GM21723 (cell line): ENCODE measurements at regions not wholly inside any gene's neighbourhood (a gene's known extent, or its start where the extent isn't known, plus 50 kb on each side); places are given as distances from the start of the nearest gene placed in this dataset.
"Not testable (repeated sequence)": the region's sequence is repeated elsewhere in the genome, so short reads cannot be mapped to it uniquely, and the experiment has no call there.

Experiments
- ATAC-seq: cut with Tn5 transposase; IDR thresholded peaks from one replicate; pipeline ENCODE4 v1.9.1; 2021; ENCODE audit warnings: mild to moderate bottlenecking, moderate library complexity; ENCODE audit not compliant: unreplicated experiment

GRCh38 chr15:54779271-54779670 lies 417.5 kb downstream of the RSL24D1 start:
- ATAC-seq = no peak

GRCh38 chr15:54776410-54776809 lies 420.3 kb downstream of the RSL24D1 start:
- ATAC-seq = no peak

- no peak for ATAC-seq
These were observed 424.1 kb downstream of the RSL24D1 start for GRCh38 chr15:54772663-54773062.

GRCh38 chr15:54749461-54749860 lies 447.3 kb downstream of the RSL24D1 start:
- ATAC-seq = not testable (repeated sequence)

- no peak for ATAC-seq
These were observed 474.3 kb downstream of the RSL24D1 start for GRCh38 chr15:54722342-54722986.

- no peak for ATAC-seq
These were observed 477.4 kb downstream of the RSL24D1 start for GRCh38 chr15:54719325-54719724.

GRCh38 chr15:54707805-54708752 lies 488.7 kb downstream of the RSL24D1 start:
- no peak for ATAC-seq

GRCh38 chr15:54687628-54688027 lies 509.1 kb downstream of the RSL24D1 start:
- no peak for ATAC-seq
